Natural killer cell treated with Interleukin-12 subunit alpha and Interleukin-12 subunit beta and Interleukin-15 and Interleukin-18, amount 100 ng/mL, for 72 hours (primary cell): ENCODE measurements at regions not wholly inside any gene's neighbourhood (a gene's known extent, or its start where the extent isn't known, plus 50 kb on each side); places are given as distances from the start of the nearest gene placed in this dataset.

Experiments
- ATAC-seq, 2 donors: fragments of 150-1000 bp; cut with Tn5 transposase in 1 of 2; sonication (Bioruptor Pico), chemical (Tn5 transposase) in 1 of 2; 2 replicates each; pipeline ENCODE4 v1.10.0; 2021
- DNase-seq: peaks from one replicate; pipeline ENCODE4 v3.0.0; 2022; ENCODE audit warnings: low spot score
- H3K27ac Mint-ChIP-seq, 2 donors: 1 replicate in 1 of 2; 2 replicates in 1 of 2; pipeline ENCODE4 v1.8.0; 2022; ENCODE audit warnings: mixed read lengths in 2 of 2, mild to moderate bottlenecking in 1 of 2, moderate library complexity in 1 of 2
- H3K27me3 Mint-ChIP-seq, 2 donors: 1 replicate in 1 of 2; 2 replicates in 1 of 2; pipeline ENCODE4 v1.8.0; 2022; ENCODE audit warnings: mixed read lengths in 2 of 2
- H3K36me3 Mint-ChIP-seq: one replicate; pipeline ENCODE4 v1.8.0; 2022; ENCODE audit warnings: mixed read lengths
- H3K4me1 Mint-ChIP-seq, 2 donors: 1 replicate in 1 of 2; 2 replicates in 1 of 2; pipeline ENCODE4 v1.8.0; 2022; ENCODE audit warnings: low read depth in 2 of 2, mixed read lengths in 2 of 2, mild to moderate bottlenecking in 1 of 2
- H3K4me3 Mint-ChIP-seq: one replicate; pipeline ENCODE4 v1.8.0; 2022; ENCODE audit warnings: mixed read lengths
- H3K9me3 Mint-ChIP-seq: 2 replicates; pipeline ENCODE4 v1.8.0; 2022; ENCODE audit warnings: mixed read lengths

DNA sequence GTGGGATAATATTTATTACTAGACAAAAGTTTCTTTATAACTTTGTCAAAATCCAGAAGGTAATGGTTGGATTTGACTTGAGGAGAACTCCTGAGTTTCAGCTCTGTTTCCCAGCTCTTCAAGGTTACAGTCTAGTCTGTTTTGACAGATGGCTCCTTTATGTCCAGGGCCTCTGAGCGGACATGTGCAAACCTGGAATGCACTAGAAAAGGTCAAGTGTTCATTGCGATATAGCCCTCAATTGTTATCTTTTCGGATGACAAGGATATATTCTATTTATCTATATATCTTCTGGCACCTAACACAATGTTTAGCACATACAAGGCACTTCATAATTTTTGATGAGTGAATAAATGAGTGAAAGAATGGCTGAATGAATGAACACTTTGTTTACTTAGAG lies 513.2 kb upstream of the GOLIM4 start:
- DNase-seq (no peak), ATAC-seq (no peak)
- no peak overlapping the region for H3K4me3 Mint-ChIP-seq
- no peaks in the 10 kb centered on the region for H3K9me3 Mint-ChIP-seq
- no peak overlapping the region for H3K27ac Mint-ChIP-seq
- H3K27me3 Mint-ChIP-seq = no peaks in the 10 kb centered on the region
- H3K36me3 Mint-ChIP-seq = no peaks in the 10 kb centered on the region
- H3K4me1 Mint-ChIP-seq = no peaks in the 10 kb centered on the region

- no peaks in the 10 kb centered on the region for H3K36me3 Mint-ChIP-seq
Observed at GRCh38 chr3:168604767-168605166, 509.0 kb upstream of the GOLIM4 start.

GRCh38 chr3:168598250-168598649 lies 502.5 kb upstream of the GOLIM4 start:
- no peak overlapping the region for H3K27ac Mint-ChIP-seq

More at GRCh38 chr3:168604767-168605166, 509.0 kb upstream of the GOLIM4 start:
- no peaks in the 10 kb centered on the region for H3K4me1 Mint-ChIP-seq
- H3K4me3 Mint-ChIP-seq = no peak overlapping the region
- ATAC-seq (no peak), DNase-seq (no peak)
- no peak overlapping the region for H3K27ac Mint-ChIP-seq
- H3K9me3 Mint-ChIP-seq = peaks cover 4% of the 10 kb centered on the region
- no peaks in the 10 kb centered on the region for H3K27me3 Mint-ChIP-seq

GRCh38 chr3:168596175-168596823 lies 500.6 kb upstream of the GOLIM4 start:
- ATAC-seq = no peak
- Mint-ChIP-seq H3K4me3 (no peak overlapping the region), H3K27me3 (no peaks in the 10 kb centered on the region)

More at GRCh38 chr3:168598250-168598649, 502.5 kb upstream of the GOLIM4 start:
- Mint-ChIP-seq H3K4me1 (no peaks in the 10 kb centered on the region), H3K4me3 (no peak overlapping the region), H3K27me3 (no peaks in the 10 kb centered on the region), H3K9me3 (peaks cover 4% of the 10 kb centered on the region), H3K36me3 (no peaks in the 10 kb centered on the region)
- ATAC-seq (no peak), DNase-seq (no peak)

GRCh38 chr3:168591587-168591986 lies 495.9 kb upstream of the GOLIM4 start:
- no peak overlapping the region for H3K27ac Mint-ChIP-seq
- no peaks in the 10 kb centered on the region for H3K36me3 Mint-ChIP-seq
- no peak for ATAC-seq
- H3K27me3 Mint-ChIP-seq = no peaks in the 10 kb centered on the region
- H3K9me3 Mint-ChIP-seq = peaks cover 15% of the 10 kb centered on the region
- no peak overlapping the region for H3K4me3 Mint-ChIP-seq
- DNase-seq = no peak
- H3K4me1 Mint-ChIP-seq = no peaks in the 10 kb centered on the region

More at GRCh38 chr3:168596175-168596823, 500.6 kb upstream of the GOLIM4 start:
- no peak for DNase-seq
- no peak overlapping the region for H3K27ac Mint-ChIP-seq
- H3K4me1 Mint-ChIP-seq = no peaks in the 10 kb centered on the region
- H3K9me3 Mint-ChIP-seq = peaks cover 10% of the 10 kb centered on the region
- H3K36me3 Mint-ChIP-seq = no peaks in the 10 kb centered on the region

- Mint-ChIP-seq H3K4me1 (no peaks in the 10 kb centered on the region), H3K9me3 (peaks cover 15% of the 10 kb centered on the region), H3K36me3 (no peaks in the 10 kb centered on the region), H3K27ac (no peak overlapping the region), H3K4me3 (no peak overlapping the region), H3K27me3 (no peaks in the 10 kb centered on the region)
- ATAC-seq (no peak), DNase-seq (no peak)
Observed at GRCh38 chr3:168589376-168589775, 493.7 kb upstream of the GOLIM4 start.

GRCh38 chr3:168585544-168585943 lies 489.8 kb upstream of the GOLIM4 start:
- H3K27me3 Mint-ChIP-seq = no peaks in the 10 kb centered on the region
- H3K27ac Mint-ChIP-seq = no peak overlapping the region
- no peak for DNase-seq
- H3K36me3 Mint-ChIP-seq = no peaks in the 10 kb centered on the region
- H3K9me3 Mint-ChIP-seq = peaks cover 9% of the 10 kb centered on the region
- no peak for ATAC-seq
- no peaks in the 10 kb centered on the region for H3K4me1 Mint-ChIP-seq
- no peak overlapping the region for H3K4me3 Mint-ChIP-seq

GRCh38 chr3:168583977-168584376 lies 488.3 kb upstream of the GOLIM4 start:
- no peak overlapping the region for H3K27ac Mint-ChIP-seq

GRCh38 chr3:168582503-168582902 lies 486.8 kb upstream of the GOLIM4 start:
- no peak for ATAC-seq
- H3K27ac Mint-ChIP-seq = no peak overlapping the region

More at GRCh38 chr3:168583977-168584376, 488.3 kb upstream of the GOLIM4 start:
- Mint-ChIP-seq H3K36me3 (no peaks in the 10 kb centered on the region), H3K4me1 (no peaks in the 10 kb centered on the region), H3K27me3 (no peaks in the 10 kb centered on the region), H3K4me3 (no peak overlapping the region), H3K9me3 (peaks cover 5% of the 10 kb centered on the region)
- DNase-seq (no peak), ATAC-seq (no peak)

GRCh38 chr3:168581771-168582225 lies 486.1 kb upstream of the GOLIM4 start:
- no peaks in the 10 kb centered on the region for H3K36me3 Mint-ChIP-seq
- no peaks in the 10 kb centered on the region for H3K27me3 Mint-ChIP-seq
- ATAC-seq (no peak), DNase-seq (no peak)
- H3K4me3 Mint-ChIP-seq = no peak overlapping the region
- no peaks in the 10 kb centered on the region for H3K9me3 Mint-ChIP-seq
- no peaks in the 10 kb centered on the region for H3K4me1 Mint-ChIP-seq
- H3K27ac Mint-ChIP-seq = no peak overlapping the region

More at GRCh38 chr3:168582503-168582902, 486.8 kb upstream of the GOLIM4 start:
- H3K9me3 Mint-ChIP-seq = peaks cover 2% of the 10 kb centered on the region
- no peak for DNase-seq
- H3K36me3 Mint-ChIP-seq = no peaks in the 10 kb centered on the region
- no peak overlapping the region for H3K4me3 Mint-ChIP-seq
- no peaks in the 10 kb centered on the region for H3K27me3 Mint-ChIP-seq
- H3K4me1 Mint-ChIP-seq = no peaks in the 10 kb centered on the region

DNA sequence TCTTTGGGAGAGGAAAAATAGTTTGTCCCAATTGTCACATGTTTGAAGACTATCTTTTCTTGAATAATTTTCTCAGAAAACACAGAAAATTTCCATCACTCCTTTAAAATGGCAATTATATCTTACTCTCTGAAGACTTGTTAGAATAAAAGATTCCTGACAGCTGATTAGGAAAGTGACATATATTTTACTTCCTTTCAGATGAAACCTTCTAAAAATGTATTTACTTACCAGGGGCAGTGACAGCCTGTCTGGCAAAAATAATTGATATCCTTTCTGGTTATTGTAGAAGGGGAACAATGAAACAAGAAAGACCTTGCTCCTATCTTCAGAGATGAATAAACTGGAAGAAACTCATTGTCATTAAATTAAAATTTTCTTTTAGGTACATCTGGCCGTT lies 483.3 kb upstream of the GOLIM4 start:
- Mint-ChIP-seq H3K4me3 (no peak overlapping the region), H3K4me1 (no peaks in the 10 kb centered on the region), H3K27me3 (no peaks in the 10 kb centered on the region), H3K9me3 (no peaks in the 10 kb centered on the region), H3K27ac (no peak overlapping the region), H3K36me3 (no peaks in the 10 kb centered on the region)
- ATAC-seq (no peak), DNase-seq (no peak)

DNA sequence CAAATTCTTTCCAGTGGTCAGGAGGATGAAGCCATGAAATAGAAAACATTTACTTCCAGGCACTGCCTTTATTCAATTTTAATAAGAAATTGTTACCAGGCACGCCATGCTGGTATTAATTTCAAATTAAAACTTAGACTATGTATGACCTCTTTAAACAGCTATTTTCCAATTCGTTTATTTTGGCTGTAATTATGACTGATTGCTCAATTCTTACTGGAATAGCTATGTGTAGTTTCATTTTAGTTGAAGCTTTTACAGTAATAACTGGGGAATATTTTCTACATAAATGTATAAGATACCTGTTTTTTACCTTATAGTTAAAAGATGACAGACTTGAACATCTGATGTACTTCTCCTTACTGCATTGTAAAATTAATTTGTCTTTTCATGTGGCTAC lies 480.0 kb upstream of the GOLIM4 start:
- H3K27me3 Mint-ChIP-seq = no peaks in the 10 kb centered on the region
- no peaks in the 10 kb centered on the region for H3K4me1 Mint-ChIP-seq
- DNase-seq = no peak
- no peaks in the 10 kb centered on the region for H3K36me3 Mint-ChIP-seq
- H3K27ac Mint-ChIP-seq = no peak overlapping the region
- no peak overlapping the region for H3K4me3 Mint-ChIP-seq
- H3K9me3 Mint-ChIP-seq = no peaks in the 10 kb centered on the region
- no peak for ATAC-seq

DNA sequence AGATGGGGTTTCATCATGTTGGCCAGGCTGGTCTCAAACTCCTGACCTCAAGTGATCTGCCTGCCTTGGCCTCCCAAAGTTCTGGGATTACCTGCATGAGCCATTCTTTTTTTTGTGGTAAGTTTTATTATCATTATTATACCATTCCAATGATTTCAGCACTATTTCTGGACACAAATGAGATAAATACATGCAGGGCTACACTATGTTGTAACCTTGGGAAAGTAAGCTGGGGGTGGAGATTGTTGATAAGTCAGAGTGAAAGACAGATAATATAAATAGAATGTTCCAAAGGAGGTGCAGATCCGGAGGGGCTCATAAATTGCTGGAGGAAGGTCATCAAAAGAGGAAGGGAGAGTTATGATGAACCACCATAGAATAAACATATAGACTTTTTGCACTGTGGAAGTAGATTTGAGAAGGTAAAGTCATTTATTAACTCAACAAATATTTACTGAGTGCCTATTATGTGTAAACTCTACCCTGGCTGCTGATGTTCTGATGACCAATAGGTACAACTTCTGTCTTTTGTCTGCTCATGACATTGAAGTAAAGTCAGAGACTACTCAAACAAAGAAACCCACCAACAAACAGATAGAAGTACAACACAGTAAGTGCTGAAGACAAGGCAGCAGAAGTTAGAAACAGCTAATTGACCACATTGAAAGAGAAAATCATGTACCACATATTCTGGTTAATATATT lies 478.9 kb upstream of the GOLIM4 start:
- no peak for ATAC-seq
- Mint-ChIP-seq H3K36me3 (no peaks in the 10 kb centered on the region), H3K4me3 (no peak overlapping the region), H3K9me3 (no peaks in the 10 kb centered on the region), H3K27ac (no peak overlapping the region), H3K27me3 (no peaks in the 10 kb centered on the region), H3K4me1 (no peaks in the 10 kb centered on the region)
- DNase-seq = no peak

GRCh38 chr3:168570404-168571155 lies 474.9 kb upstream of the GOLIM4 start:
- H3K9me3 Mint-ChIP-seq = peaks cover 4% of the 10 kb centered on the region
- ATAC-seq = no peak

More at GRCh38 chr3:168570404-168571155, 474.9 kb upstream of the GOLIM4 start:
- Mint-ChIP-seq H3K27ac (no peak overlapping the region), H3K4me1 (no peaks in the 10 kb centered on the region), H3K4me3 (no peak overlapping the region), H3K27me3 (no peaks in the 10 kb centered on the region), H3K36me3 (no peaks in the 10 kb centered on the region)
- no peak for DNase-seq
